GM12878 (cell line): ENCODE measurements at regions not wholly inside any gene's neighbourhood (a gene's known extent, or its start where the extent isn't known, plus 50 kb on each side); places are given as distances from the start of the nearest gene placed in this dataset.

Source experiments
- ATAC-seq: fragments of 200-7000 bp; cut with Tn5 transposase; 3 replicates; pipeline ENCODE4 v1.9.1; 2020; ENCODE audit warnings: mild to moderate bottlenecking, moderate library complexity
- BruUV-seq: library from RNA; stranded (reverse); fragments of 400-500 nt; replicated peaks from 2 replicates; lab custom pipeline; 2021; lab: Mats Ljungman, UMichigan
- CTCF ChIA-PET: fragments of 300-600 bp; sonication (Branson Sonifier 250); formaldehyde crosslinking; extraction: SDS; loops from one replicate; lab custom pipeline; 2021; ENCODE audit warnings: inconsistent platforms; lab: Yijun Ruan, JAX
- POLR2A ChIA-PET: fragments of 350-600 bp; formaldehyde crosslinking; extraction: SDS; loops from one replicate; lab custom pipeline; 2021; ENCODE audit warnings: inconsistent platforms; lab: Charles Lee
- RAD21 ChIA-PET: fragments of 300-600 bp; sonication (Branson Sonifier 250); formaldehyde crosslinking; loops from one replicate; lab custom pipeline; 2023; ENCODE audit warnings: antibody characterized with exemption; ENCODE audit not compliant: unreplicated experiment; lab: Charles Lee
- SMC1A ChIA-PET: fragments of 300-600 bp; sonication (Branson Sonifier 250); formaldehyde crosslinking; loops from one replicate; lab custom pipeline; 2023; ENCODE audit not compliant: unreplicated experiment, uncharacterized antibody; lab: Charles Lee
- DNase-seq: peaks from one replicate; pipeline ENCODE4 v3.0.0-alpha.2; 2011; ENCODE audit warnings: low read depth, low spot score
- FAIRE-seq: peaks from 3 replicates; lab custom pipeline; 2011; peaks lifted over from hg19 to GRCh38; lab: Jason Lieb, UNC
- H2AFZ ChIP-seq: 2 replicates; pipeline ENCODE4 v1.6.0; 2011; ENCODE audit warnings: low read depth, low read length, control low read depth; ENCODE audit not compliant: control insufficient read depth
- H3K27ac ChIP-seq: 2 replicates; pipeline ENCODE4 v1.5.1; 2011; ENCODE audit warnings: control low read depth; ENCODE audit not compliant: control insufficient read depth, insufficient read depth
- H3K27me3 ChIP-seq, 2 experiments: replicated peaks in 1 of 2; 2 replicates each; pipeline versions ENCODE4 v1.6.0 to v1.6.1; 2011; ENCODE audit warnings: low read length in 1 of 2; ENCODE audit not compliant: control insufficient read depth in 2 of 2, insufficient read depth in 2 of 2
- H3K36me3 ChIP-seq, 2 experiments: 2 replicates each; pipeline ENCODE4 v1.5.1; 2011; ENCODE audit warnings: low read length in 1 of 2; ENCODE audit not compliant: control insufficient read depth in 2 of 2, insufficient read depth in 2 of 2
- H3K4me1 ChIP-seq: 2 replicates; pipeline ENCODE4 v1.6.1; 2011; ENCODE audit warnings: mild to moderate bottlenecking, low read length, moderate library complexity, mixed read lengths; ENCODE audit not compliant: control insufficient read depth, insufficient read depth
- H3K4me2 ChIP-seq: 2 replicates; pipeline ENCODE4 v1.6.0; 2011; ENCODE audit warnings: control low read depth; ENCODE audit not compliant: control insufficient read depth, insufficient read depth
- H3K4me3 ChIP-seq: fragments of 200-600 bp; sonication (generic); 2 replicates; pipeline ENCODE4 v1.5.1; 2016
- H3K79me2 ChIP-seq: 2 replicates; pipeline ENCODE4 v1.6.0; 2011; ENCODE audit warnings: low read length; ENCODE audit not compliant: control insufficient read depth, insufficient read depth
- H3K9ac ChIP-seq: 2 replicates; pipeline ENCODE4 v1.8.0; 2011; ENCODE audit warnings: low read length, control low read depth, mixed read lengths; ENCODE audit not compliant: control insufficient read depth, insufficient read depth
- H3K9me3 ChIP-seq: replicated peaks from 3 replicates; pipeline ENCODE4 v1.5.1; 2011; ENCODE audit warnings: mild to moderate bottlenecking, low read length; ENCODE audit not compliant: control insufficient read depth, insufficient read depth
- H4K20me1 ChIP-seq: 2 replicates; pipeline ENCODE4 v1.6.0; 2011; ENCODE audit not compliant: control insufficient read depth, insufficient read depth
- WGBS: methylation state at CpG from one replicate; pipeline ENCODE4 v1.1.6; 2016; ENCODE audit warnings: low lambda C conversion rate; ENCODE audit not compliant: insufficient replicate concordance, insufficient coverage; ENCODE audit errors: missing lambda C conversion rate; 5-methylcytosine and 5-hydroxymethylcytosine counted together
- in situ Hi-C: fragments of 300-500 bp; cut with MboI; formaldehyde crosslinking; loops from 9 replicates; pipeline ENCODE4 v1.14.3; 2018; ENCODE audit warnings: mixed read lengths
- intact Hi-C: fragments of 100-400 bp; cut with micrococcal nuclease; formaldehyde crosslinking; loops from one replicate; pipeline ENCODE4 v1.14.2; 2022; ENCODE audit not compliant: unreplicated experiment
- TF ChIP-seq, protein P1 (sequence below): fragments of 450-650 bp; IDR thresholded peaks from 2 replicates; pipeline ENCODE4 v1.6.1; 2017; ENCODE audit warnings: borderline replicate concordance

DNA sequence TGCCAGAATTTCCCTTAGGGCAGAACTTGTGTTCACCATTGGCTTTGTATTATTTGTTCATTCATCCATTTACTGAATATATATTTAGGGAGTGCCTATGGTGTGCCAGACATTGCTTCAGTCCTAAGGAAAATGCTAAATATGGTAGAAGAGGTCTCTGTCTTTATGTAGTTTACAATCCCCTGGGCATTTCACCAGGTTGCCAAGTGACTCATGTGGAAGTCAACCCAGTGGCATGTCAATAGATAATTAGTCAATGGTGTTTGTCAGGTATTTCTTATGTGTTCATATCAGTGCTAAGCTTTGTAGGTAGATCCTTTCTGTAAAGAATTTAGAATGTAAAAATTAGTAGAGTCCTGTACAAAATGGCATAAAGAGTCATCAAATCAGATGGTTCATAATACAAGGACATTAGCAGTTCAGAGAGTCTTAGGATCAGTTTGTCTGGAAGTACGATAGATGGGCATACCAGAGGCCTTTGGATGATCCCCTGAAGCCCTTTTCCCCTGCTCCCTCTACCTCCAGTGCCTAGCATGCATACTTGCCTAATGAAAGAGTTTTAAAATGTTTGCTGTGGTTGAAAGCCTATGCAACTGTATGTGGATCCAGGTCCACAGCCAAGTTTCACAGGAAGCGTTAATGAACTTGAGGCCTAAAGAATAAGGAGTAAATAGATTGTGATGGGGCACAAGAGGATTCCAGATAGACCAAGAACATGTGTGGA, 58.5 kb upstream of the SESN3 start:
- no peak for FAIRE-seq
- CTCF ChIA-PET: interaction anchor here (1.7 kb wide), 1 partner anchor 22 kb away, joined by 3 read pairs; no protein-coding TSS in a partner anchor
- no peaks in the 10 kb centered on the region for H3K79me2 ChIP-seq
- no peaks in the 10 kb centered on the region; a peak in 3 of 4 replicates for H3K27me3 ChIP-seq
- TF ChIP-seq, protein P1, sequence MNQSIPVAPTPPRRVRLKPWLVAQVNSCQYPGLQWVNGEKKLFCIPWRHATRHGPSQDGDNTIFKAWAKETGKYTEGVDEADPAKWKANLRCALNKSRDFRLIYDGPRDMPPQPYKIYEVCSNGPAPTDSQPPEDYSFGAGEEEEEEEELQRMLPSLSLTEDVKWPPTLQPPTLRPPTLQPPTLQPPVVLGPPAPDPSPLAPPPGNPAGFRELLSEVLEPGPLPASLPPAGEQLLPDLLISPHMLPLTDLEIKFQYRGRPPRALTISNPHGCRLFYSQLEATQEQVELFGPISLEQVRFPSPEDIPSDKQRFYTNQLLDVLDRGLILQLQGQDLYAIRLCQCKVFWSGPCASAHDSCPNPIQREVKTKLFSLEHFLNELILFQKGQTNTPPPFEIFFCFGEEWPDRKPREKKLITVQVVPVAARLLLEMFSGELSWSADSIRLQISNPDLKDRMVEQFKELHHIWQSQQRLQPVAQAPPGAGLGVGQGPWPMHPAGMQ: no peak
- TF ChIP-seq, all 136 proteins: peak for 0
- SMC1A ChIA-PET: interaction anchor here (1.0 to 1.4 kb wide), 3 partner anchors 8 to 58 kb away, joined by 3 to 5 read pairs (median 4); partner anchors contain the start of gene SESN3
- DNase-seq (no peak), ATAC-seq (no peak)
- Histone ChIP-seq H3K36me3 (no peaks in the 10 kb centered on the region), H3K9ac (no peak overlapping the region), H3K4me3 (no peak overlapping the region), H3K4me1 (no peaks in the 10 kb centered on the region), H2AFZ (no peak overlapping the region), H3K9me3 (no peaks in the 10 kb centered on the region), H3K27ac (no peak overlapping the region), H3K4me2 (no peak overlapping the region), H4K20me1 (no peaks in the 10 kb centered on the region)
- BruUV-seq: no TSS peak
- 82% methylated on average over 2 of the region's 2 CpGs for whole genome bisulfite sequencing
- RAD21 ChIA-PET: no interaction called here
- in situ Hi-C loops (no loop called here), intact Hi-C loops (no loop called here)
- POLR2A ChIA-PET: no interaction called here
